ENCODE measurements at regions not wholly inside any gene's neighbourhood (a gene's known extent, or its start where the extent isn't known, plus 50 kb on each side); places are given as distances from the start of the nearest gene placed in this dataset.

DNA sequence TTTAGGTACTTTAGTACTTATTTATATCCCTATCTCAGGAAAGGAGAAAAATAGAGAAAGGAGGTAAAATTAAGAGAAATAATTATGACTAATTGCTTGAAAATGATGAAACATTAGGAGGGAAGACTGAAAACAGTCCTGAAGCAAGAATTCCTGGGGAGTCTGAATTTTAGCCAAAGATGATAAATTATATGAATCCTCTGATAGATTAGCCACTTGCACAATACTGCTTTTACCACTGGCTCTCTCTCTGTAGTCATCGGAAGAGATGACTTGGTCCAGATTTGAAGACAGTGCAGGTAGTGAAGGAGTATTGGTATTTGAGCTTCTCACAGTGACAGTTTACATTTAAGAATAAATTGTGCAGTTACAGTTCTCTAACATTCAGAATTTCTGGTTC, 83.8 kb upstream of the CLEC14A start:
- no peak overlapping the region for H3K27ac ChIP-seq
- ChIA-PET POLR2A (ENCODE audit: low non-redundant PET) (no interaction called here), CTCF (no interaction called here)
- DNase-seq (ENCODE audit: low spot score) = no peak
- TF ChIP-seq, protein P1, sequence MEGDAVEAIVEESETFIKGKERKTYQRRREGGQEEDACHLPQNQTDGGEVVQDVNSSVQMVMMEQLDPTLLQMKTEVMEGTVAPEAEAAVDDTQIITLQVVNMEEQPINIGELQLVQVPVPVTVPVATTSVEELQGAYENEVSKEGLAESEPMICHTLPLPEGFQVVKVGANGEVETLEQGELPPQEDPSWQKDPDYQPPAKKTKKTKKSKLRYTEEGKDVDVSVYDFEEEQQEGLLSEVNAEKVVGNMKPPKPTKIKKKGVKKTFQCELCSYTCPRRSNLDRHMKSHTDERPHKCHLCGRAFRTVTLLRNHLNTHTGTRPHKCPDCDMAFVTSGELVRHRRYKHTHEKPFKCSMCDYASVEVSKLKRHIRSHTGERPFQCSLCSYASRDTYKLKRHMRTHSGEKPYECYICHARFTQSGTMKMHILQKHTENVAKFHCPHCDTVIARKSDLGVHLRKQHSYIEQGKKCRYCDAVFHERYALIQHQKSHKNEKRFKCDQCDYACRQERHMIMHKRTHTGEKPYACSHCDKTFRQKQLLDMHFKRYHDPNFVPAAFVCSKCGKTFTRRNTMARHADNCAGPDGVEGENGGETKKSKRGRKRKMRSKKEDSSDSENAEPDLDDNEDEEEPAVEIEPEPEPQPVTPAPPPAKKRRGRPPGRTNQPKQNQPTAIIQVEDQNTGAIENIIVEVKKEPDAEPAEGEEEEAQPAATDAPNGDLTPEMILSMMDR (conservative IDR thresholded peaks at IDR 0.05; ENCODE audit: low read depth) = no peak

DNA sequence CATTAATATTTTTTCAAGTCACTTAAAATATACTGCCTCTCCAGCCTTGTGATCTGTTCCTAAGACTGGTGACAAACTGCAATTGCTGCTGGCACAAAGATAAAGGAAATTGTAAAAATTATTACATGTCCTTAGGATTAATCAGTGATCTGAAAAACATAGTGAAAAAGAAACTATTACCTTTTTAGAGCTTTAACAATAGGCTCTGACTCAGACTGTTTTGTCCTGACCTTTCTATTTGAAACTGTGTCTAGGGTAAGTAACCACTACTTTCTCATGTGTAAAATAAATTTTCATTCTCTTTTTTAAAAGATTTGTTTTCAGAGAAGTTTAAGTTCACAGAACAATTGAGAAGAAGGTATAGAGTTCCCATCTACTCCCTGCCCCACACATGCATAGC, 80.4 kb upstream of the CLEC14A start:
- POLR2A ChIA-PET (ENCODE audit: low non-redundant PET) = no interaction called here
- TF ChIP-seq, protein P1 (conservative IDR thresholded peaks at IDR 0.05; ENCODE audit: low read depth) = no peak
- DNase-seq (ENCODE audit: low spot score) = no peak
- H3K27ac ChIP-seq = no peak overlapping the region
- CTCF ChIA-PET = no interaction called here

DNA sequence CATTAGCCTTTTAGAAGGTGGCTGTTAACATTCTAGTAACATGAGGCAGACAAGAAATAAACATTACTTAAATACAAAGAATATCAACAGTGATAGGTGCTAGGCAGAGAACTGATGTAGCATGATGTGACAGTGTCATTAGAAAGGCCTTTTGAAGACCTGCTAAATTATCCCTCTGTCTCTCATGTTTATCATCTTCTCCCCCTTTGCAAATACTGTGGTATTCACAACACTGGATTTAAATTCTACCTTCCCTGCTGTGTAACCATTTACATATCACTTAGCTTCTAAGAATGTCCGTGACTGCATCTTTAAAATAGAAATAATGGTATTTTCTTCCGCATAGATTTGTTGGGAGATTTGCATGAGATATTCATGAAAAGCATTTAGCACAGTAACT, 74.4 kb upstream of the CLEC14A start:
- POLR2A ChIA-PET (ENCODE audit: low non-redundant PET) = no interaction called here
- TF ChIP-seq, protein P1 (conservative IDR thresholded peaks at IDR 0.05; ENCODE audit: low read depth) = no peak
- CTCF ChIA-PET = interaction anchor here (0.7 kb wide), 1 partner anchor 89 kb away, joined by 5 read pairs; no protein-coding TSS in a partner anchor
- DNase-seq (ENCODE audit: low spot score) = no peak
- H3K27ac ChIP-seq = no peak overlapping the region

- H3K27ac ChIP-seq = no peak overlapping the region
Measured at GRCh38 chr14:38329246-38329645, 73.4 kb upstream of the CLEC14A start.

DNA sequence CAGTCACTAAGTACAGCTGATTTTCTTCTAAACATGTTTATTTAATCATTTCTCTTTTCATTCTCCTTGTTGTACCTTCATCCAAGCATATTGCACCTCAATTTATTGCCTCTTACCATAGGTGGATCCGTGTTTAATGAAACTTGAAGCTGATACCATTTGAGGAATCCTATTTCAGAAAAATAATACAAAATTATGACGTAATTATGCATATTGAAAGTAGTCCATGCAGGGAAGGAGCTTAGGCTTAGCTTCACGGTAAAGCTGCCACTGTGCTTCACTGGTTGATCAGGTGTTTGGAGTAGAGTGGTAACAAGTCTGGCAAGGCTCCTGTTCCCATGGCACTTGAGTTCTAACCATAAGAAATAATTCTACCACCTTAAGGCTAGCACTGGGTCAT, 61.0 kb upstream of the CLEC14A start:
- TF ChIP-seq, protein P1 (conservative IDR thresholded peaks at IDR 0.05; ENCODE audit: low read depth) = no peak
- no peak for DNase-seq (ENCODE audit: low spot score)
- no peak overlapping the region for H3K27ac ChIP-seq
- ChIA-PET CTCF (no interaction called here), POLR2A (ENCODE audit: low non-redundant PET) (interaction anchor here (0.6 kb wide), 1 partner anchor 599 kb away, joined by 5 read pairs; no protein-coding TSS in a partner anchor)

More at GRCh38 chr14:38329246-38329645, 73.4 kb upstream of the CLEC14A start:
- TF ChIP-seq, protein P1 (conservative IDR thresholded peaks at IDR 0.05; ENCODE audit: low read depth) = no peak
- POLR2A ChIA-PET (ENCODE audit: low non-redundant PET) = no interaction called here
- CTCF ChIA-PET = no interaction called here
- no peak for DNase-seq (ENCODE audit: low spot score)

- TF ChIP-seq, protein P1 (conservative IDR thresholded peaks at IDR 0.05; ENCODE audit: low read depth) = no peak
- POLR2A ChIA-PET (ENCODE audit: low non-redundant PET) = no interaction called here
- H3K27ac ChIP-seq = no peak overlapping the region
- DNase-seq (ENCODE audit: low spot score) = no peak
- CTCF ChIA-PET = no interaction called here
Measured at GRCh38 chr14:38311655-38312054, 55.8 kb upstream of the CLEC14A start.
